Naive B cell (primary cell): ENCODE measurements at regions not wholly inside any gene's neighbourhood (a gene's known extent, or its start where the extent isn't known, plus 50 kb on each side); places are given as distances from the start of the nearest gene placed in this dataset.

ENCODE experiments used
- ATAC-seq, 2 donors: fragments of 150-1000 bp; cut with Tn5 transposase; 2 replicates each; pipeline ENCODE4 v1.10.0; 2021; ENCODE audit warnings: low read depth in 2 of 2, mild to moderate bottlenecking in 2 of 2, moderate library complexity in 2 of 2
- DNase-seq: peaks from one replicate; pipeline ENCODE4 v3.0.0; 2022
- H3K27ac Mint-ChIP-seq, 6 donors: one replicate each; pipeline ENCODE4 v1.8.0; 2020 to 2022; ENCODE audit warnings: mild to moderate bottlenecking in 6 of 6, mixed read lengths in 6 of 6, moderate library complexity in 5 of 6, inconsistent platforms in 2 of 6
- H3K27me3 Mint-ChIP-seq, 3 donors: one replicate each; pipeline ENCODE4 v1.8.0; 2021 to 2022; ENCODE audit warnings: mixed read lengths in 3 of 3, mild to moderate bottlenecking in 1 of 3
- H3K36me3 Mint-ChIP-seq, 2 donors: one replicate each; pipeline ENCODE4 v1.8.0; 2020 to 2022; ENCODE audit warnings: mixed read lengths in 2 of 2, inconsistent platforms in 1 of 2, mild to moderate bottlenecking in 1 of 2
- H3K4me1 Mint-ChIP-seq, 3 donors: one replicate each; pipeline ENCODE4 v1.8.0; 2020 to 2022; ENCODE audit warnings: mixed read lengths in 3 of 3, inconsistent platforms in 1 of 3, mild to moderate bottlenecking in 1 of 3, moderate library complexity in 1 of 3
- H3K4me3 Mint-ChIP-seq, 8 donors: one replicate each; pipeline ENCODE4 v1.8.0; 2020 to 2022; ENCODE audit warnings: mild to moderate bottlenecking in 8 of 8, mixed read lengths in 8 of 8, moderate library complexity in 8 of 8, inconsistent platforms in 2 of 8
- H3K9me3 Mint-ChIP-seq, 7 donors: one replicate each; pipeline ENCODE4 v1.8.0; 2020 to 2022; ENCODE audit warnings: mixed read lengths in 7 of 7, mild to moderate bottlenecking in 5 of 7, inconsistent platforms in 2 of 7, moderate library complexity in 1 of 7

GRCh38 chr20:51220293-51220706 is 197.4 kb upstream of the KCNG1 start:
- DNase-seq = no peak
- Mint-ChIP-seq H3K4me1 (peaks cover 25 to 36% (median 26%) of the 10 kb centered on the region in 3 donors), H3K27ac (peak overlapping the region in 1 of 6 donors; percentile 44), H3K9me3 (peaks cover 11 to 55% (median 33%) of the 10 kb centered on the region in 7 donors), H3K36me3 (peaks cover 0 to 26% of the 10 kb centered on the region in 2 donors), H3K4me3 (peak overlapping the region in 4 of 8 donors; percentile 43 to 86 (median 67)), H3K27me3 (peaks cover 32 to 47% (median 39%) of the 10 kb centered on the region in 3 donors)
- no peak for ATAC-seq

DNA sequence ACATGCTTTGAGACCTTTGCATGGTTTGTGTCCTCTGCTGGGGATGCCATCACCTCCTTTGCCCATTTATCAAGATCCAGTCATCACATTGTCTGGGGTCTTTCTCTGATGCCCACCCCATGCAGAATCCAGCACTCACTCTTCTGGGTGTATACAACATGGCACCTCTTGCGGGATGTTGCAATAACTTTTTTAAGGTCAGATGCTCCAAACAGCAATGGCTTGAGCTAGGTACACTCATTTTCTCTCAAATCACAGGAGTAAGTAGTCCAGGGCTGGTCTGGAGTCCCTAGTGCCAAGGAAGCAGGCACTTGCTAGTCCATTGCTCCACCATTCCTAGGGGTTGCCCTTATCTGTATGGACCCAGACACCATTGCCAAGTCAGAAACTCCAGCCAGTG is 196.6 kb upstream of the KCNG1 start:
- peaks cover 10 to 59% (median 35%) of the 10 kb centered on the region in 7 donors for H3K9me3 Mint-ChIP-seq
- no peak overlapping the region for H3K27ac Mint-ChIP-seq
- peaks cover 0 to 27% of the 10 kb centered on the region in 2 donors for H3K36me3 Mint-ChIP-seq

DNA sequence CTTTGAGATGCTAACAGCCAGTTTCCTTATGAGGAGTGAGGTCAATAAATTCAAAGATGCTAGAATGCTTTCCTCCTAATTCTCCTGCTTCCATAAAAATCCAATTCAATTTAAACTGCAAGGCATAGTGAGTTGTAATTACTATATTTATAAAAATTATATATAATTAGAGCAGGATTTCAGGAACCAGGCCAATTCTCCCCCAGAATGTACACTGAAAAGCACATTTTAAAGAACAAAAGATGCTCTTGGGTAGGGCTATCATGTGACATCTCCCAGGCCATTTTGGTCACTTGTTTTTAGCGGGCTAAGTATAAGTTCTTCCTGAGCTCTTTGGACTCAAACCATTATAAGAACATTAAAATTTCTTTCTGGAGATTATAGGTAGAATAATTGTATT is 195.7 kb upstream of the KCNG1 start:
- H3K27ac Mint-ChIP-seq = no peak overlapping the region
- no peak overlapping the region for H3K4me3 Mint-ChIP-seq
- no peak for DNase-seq
- peaks cover 8 to 54% (median 31%) of the 10 kb centered on the region in 7 donors for H3K9me3 Mint-ChIP-seq
- no peak for ATAC-seq
- H3K4me1 Mint-ChIP-seq = peaks cover 25 to 34% (median 26%) of the 10 kb centered on the region in 3 donors
- peaks cover 35 to 58% (median 54%) of the 10 kb centered on the region in 3 donors for H3K27me3 Mint-ChIP-seq
- peaks cover 0 to 27% of the 10 kb centered on the region in 2 donors for H3K36me3 Mint-ChIP-seq

More for the DNA sequence above, 196.6 kb upstream of the KCNG1 start:
- peaks cover 32 to 55% (median 46%) of the 10 kb centered on the region in 3 donors for H3K27me3 Mint-ChIP-seq
- DNase-seq (no peak), ATAC-seq (no peak)
- H3K4me1 Mint-ChIP-seq = peaks cover 25 to 36% (median 26%) of the 10 kb centered on the region in 3 donors
- H3K4me3 Mint-ChIP-seq = peak overlapping the region in 1 of 8 donors; percentile 24

DNA sequence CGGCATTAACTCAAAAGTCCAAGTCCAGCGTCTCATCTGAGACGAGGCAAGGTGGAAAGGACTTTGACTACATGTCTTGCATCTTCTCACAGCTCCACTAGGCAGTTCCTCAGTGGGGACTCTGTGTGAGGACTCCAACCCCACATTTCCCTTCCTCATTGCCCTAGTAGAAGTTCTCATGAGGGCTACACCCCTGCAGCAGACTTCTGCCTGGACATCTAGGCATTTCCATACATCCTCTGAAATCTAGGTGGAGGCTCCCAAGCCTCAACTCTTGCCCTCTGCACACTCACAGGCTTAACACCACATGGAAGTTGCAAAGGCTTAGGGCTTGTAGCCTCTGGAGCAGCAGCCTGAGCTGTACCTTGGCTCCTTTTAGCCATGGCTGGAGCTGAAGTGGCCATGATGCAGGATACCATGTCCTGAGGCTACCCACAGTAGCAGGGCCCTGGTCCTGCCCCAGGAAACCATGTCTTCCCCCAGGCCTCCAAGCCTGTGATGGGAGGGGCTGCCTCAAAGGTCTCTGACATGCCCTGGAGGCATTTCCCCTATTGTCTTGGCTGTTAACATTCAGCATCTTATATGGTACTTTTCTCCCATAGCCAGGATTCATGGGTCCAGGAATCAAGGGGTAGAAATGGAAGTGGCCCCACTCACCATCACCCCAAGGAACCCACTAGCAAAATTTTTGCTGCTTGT is 194.6 kb upstream of the KCNG1 start:
- Mint-ChIP-seq H3K27me3 (peaks cover 36 to 58% (median 55%) of the 10 kb centered on the region in 3 donors), H3K27ac (peak overlapping the region in 1 of 6 donors; percentile 15), H3K9me3 (peaks cover 6 to 51% (median 28%) of the 10 kb centered on the region in 7 donors), H3K36me3 (peaks cover 0 to 27% of the 10 kb centered on the region in 2 donors), H3K4me3 (peak overlapping the region in 1 of 8 donors; percentile 74), H3K4me1 (peaks cover 25 to 33% (median 26%) of the 10 kb centered on the region in 3 donors)
- no peak for DNase-seq
- ATAC-seq = no peak

GRCh38 chr20:51216850-51217249 is 193.9 kb upstream of the KCNG1 start:
- DNase-seq (peak; percentile 16), ATAC-seq (peak; percentile 41 to 47)
- peaks cover 6 to 51% (median 28%) of the 10 kb centered on the region in 7 donors for H3K9me3 Mint-ChIP-seq
- H3K27me3 Mint-ChIP-seq = peaks cover 30 to 58% (median 55%) of the 10 kb centered on the region in 3 donors
- H3K4me3 Mint-ChIP-seq = peak overlapping the region in 1 of 8 donors; percentile 35
- H3K36me3 Mint-ChIP-seq = peaks cover 0 to 25% of the 10 kb centered on the region in 2 donors
- peaks cover 25 to 33% (median 26%) of the 10 kb centered on the region in 3 donors for H3K4me1 Mint-ChIP-seq
- peak overlapping the region in 4 of 6 donors; percentile 3 to 81 (median 22) for H3K27ac Mint-ChIP-seq

DNA sequence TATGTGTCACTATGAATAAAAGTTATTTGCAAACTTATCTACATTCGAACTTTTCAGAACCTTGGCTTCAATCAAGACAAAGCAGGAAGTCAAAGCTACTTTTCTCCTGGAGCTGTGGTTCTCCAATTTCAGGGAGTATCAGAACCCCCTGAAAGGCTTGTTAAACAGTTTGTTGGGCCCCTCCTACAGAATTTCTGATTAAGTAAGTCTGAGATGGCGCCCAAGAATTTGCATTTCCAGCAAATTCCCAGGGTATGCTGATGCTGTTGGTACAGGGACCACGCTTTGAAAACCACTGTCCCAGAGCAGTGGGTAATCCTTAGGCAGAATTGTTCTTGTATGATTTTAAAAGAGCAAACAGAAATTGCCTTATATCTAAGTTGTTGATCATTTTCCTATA is 189.9 kb upstream of the KCNG1 start:
- Mint-ChIP-seq H3K36me3 (peaks cover 0 to 17% of the 10 kb centered on the region in 2 donors), H3K27me3 (peaks cover 25 to 51% (median 46%) of the 10 kb centered on the region in 3 donors), H3K4me3 (no peak overlapping the region), H3K27ac (no peak overlapping the region), H3K9me3 (peaks cover 6 to 30% (median 21%) of the 10 kb centered on the region in 7 donors), H3K4me1 (peaks cover 8 to 14% (median 13%) of the 10 kb centered on the region in 3 donors)
- no peak for ATAC-seq
- no peak for DNase-seq

- Mint-ChIP-seq H3K27ac (peak overlapping the region in 1 of 6 donors; percentile 73), H3K27me3 (peaks cover 27 to 57% (median 51%) of the 10 kb centered on the region in 3 donors), H3K4me3 (no peak overlapping the region), H3K36me3 (peaks cover 0 to 5% of the 10 kb centered on the region in 2 donors), H3K4me1 (peaks cover 0 to 1% (median 0%) of the 10 kb centered on the region in 3 donors), H3K9me3 (peaks cover 0 to 13% (median 7%) of the 10 kb centered on the region in 7 donors)
- no peak for ATAC-seq
- no peak for DNase-seq
Observed at GRCh38 chr20:51211191-51211590, 188.3 kb upstream of the KCNG1 start.

- Mint-ChIP-seq H3K4me3 (no peak overlapping the region), H3K9me3 (peaks cover 0 to 4% (median 3%) of the 10 kb centered on the region in 7 donors), H3K36me3 (peaks cover 0 to 3% of the 10 kb centered on the region in 2 donors), H3K27ac (peak overlapping the region in 1 of 6 donors; percentile 28), H3K4me1 (no peaks in the 10 kb centered on the region), H3K27me3 (peaks cover 27 to 52% (median 47%) of the 10 kb centered on the region in 3 donors)
- ATAC-seq (no peak), DNase-seq (no peak)
Observed at GRCh38 chr20:51210084-51210483, 187.2 kb upstream of the KCNG1 start.

- H3K27ac Mint-ChIP-seq = no peak overlapping the region
- H3K9me3 Mint-ChIP-seq = no peaks in the 10 kb centered on the region
- DNase-seq = no peak
- no peaks in the 10 kb centered on the region for H3K36me3 Mint-ChIP-seq
- H3K4me1 Mint-ChIP-seq = peaks cover 0 to 8% (median 0%) of the 10 kb centered on the region in 3 donors
- ATAC-seq = no peak
- peaks cover 18 to 36% (median 33%) of the 10 kb centered on the region in 3 donors for H3K27me3 Mint-ChIP-seq
- H3K4me3 Mint-ChIP-seq = no peak overlapping the region
Observed at GRCh38 chr20:51208162-51208561, 185.3 kb upstream of the KCNG1 start.

GRCh38 chr20:51206032-51206662 is 183.2 kb upstream of the KCNG1 start:
- Mint-ChIP-seq H3K9me3 (peaks cover 0 to 3% (median 0%) of the 10 kb centered on the region in 7 donors), H3K27me3 (peaks cover 15 to 25% (median 21%) of the 10 kb centered on the region in 3 donors), H3K36me3 (no peaks in the 10 kb centered on the region), H3K4me1 (peaks cover 0 to 8% (median 0%) of the 10 kb centered on the region in 3 donors), H3K27ac (no peak overlapping the region), H3K4me3 (no peak overlapping the region)
- ATAC-seq (no peak), DNase-seq (no peak)

GRCh38 chr20:51204794-51205193 is 181.9 kb upstream of the KCNG1 start:
- Mint-ChIP-seq H3K4me1 (peaks cover 0 to 8% (median 0%) of the 10 kb centered on the region in 3 donors), H3K36me3 (no peaks in the 10 kb centered on the region), H3K27me3 (peaks cover 5 to 13% (median 13%) of the 10 kb centered on the region in 3 donors), H3K27ac (no peak overlapping the region), H3K9me3 (peaks cover 0 to 3% (median 0%) of the 10 kb centered on the region in 7 donors), H3K4me3 (no peak overlapping the region)
- DNase-seq (no peak), ATAC-seq (no peak)

DNA sequence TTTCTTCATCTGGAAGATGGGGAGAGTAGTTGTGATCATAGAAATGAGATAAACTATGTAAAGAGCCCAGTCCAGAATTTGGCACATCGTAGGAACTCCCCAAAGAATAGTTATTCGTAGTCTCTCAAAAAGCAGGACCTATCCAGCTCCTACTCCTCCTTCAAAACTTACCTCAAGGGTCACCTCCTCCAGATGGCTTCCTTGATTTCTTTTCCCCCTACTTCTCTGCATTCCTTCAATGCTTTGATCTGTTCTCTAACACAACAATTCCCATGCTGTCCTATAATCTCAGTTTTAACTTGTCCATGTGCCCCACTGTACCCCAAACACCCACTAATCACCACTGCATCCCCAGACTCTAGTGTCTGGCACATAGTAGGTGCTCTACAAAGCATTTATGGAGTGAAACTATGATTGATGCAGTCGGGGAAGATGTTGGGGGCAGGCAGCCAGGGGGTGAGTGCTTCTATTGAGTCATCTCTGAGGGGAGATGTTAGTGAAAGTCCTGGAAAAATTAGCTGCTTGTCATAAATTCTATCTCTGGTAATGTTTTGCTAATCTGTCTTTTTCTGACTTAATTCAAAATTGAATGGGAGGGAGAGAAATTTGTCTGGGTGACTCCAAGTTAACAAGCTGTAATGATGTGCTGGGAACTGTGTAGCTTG is 181.3 kb upstream of the KCNG1 start:
- Mint-ChIP-seq H3K4me1 (peaks cover 0 to 8% (median 0%) of the 10 kb centered on the region in 3 donors), H3K4me3 (no peak overlapping the region), H3K36me3 (no peaks in the 10 kb centered on the region), H3K9me3 (peaks cover 0 to 3% (median 0%) of the 10 kb centered on the region in 7 donors), H3K27ac (no peak overlapping the region), H3K27me3 (peaks cover 5 to 13% (median 13%) of the 10 kb centered on the region in 3 donors)
- DNase-seq (no peak), ATAC-seq (no peak)

- peaks cover 0 to 3% (median 0%) of the 10 kb centered on the region in 7 donors for H3K9me3 Mint-ChIP-seq
- H3K36me3 Mint-ChIP-seq = no peaks in the 10 kb centered on the region
- H3K27ac Mint-ChIP-seq = peak overlapping the region in 1 of 6 donors; percentile 39
- no peak overlapping the region for H3K4me3 Mint-ChIP-seq
- peaks cover under 1 to 13% (median 6%) of the 10 kb centered on the region in 3 donors for H3K27me3 Mint-ChIP-seq
- ATAC-seq = no peak
- DNase-seq = no peak
- peaks cover 0 to 8% (median 0%) of the 10 kb centered on the region in 3 donors for H3K4me1 Mint-ChIP-seq
Observed at GRCh38 chr20:51202304-51202703, 179.4 kb upstream of the KCNG1 start.
